H9 (cell line): ENCODE measurements at regions not wholly inside any gene's neighbourhood (a gene's known extent, or its start where the extent isn't known, plus 50 kb on each side); places are given as distances from the start of the nearest gene placed in this dataset.

Experiments
- DNase-seq: peaks from one replicate; pipeline ENCODE4 v3.0.0-alpha.2; 2017
- H2AFZ ChIP-seq: one replicate; pipeline ENCODE4 v1.6.1; 2013; ENCODE audit warnings: mild to moderate bottlenecking, low read length, control low read depth, moderate library complexity
- H2AK5ac ChIP-seq: 2 replicates; pipeline ENCODE4 v1.6.1; 2013; ENCODE audit warnings: low read length, control low read depth, mixed read lengths; ENCODE audit not compliant: insufficient read length
- H2BK120ac ChIP-seq: one replicate; pipeline ENCODE4 v1.6.1; 2013; ENCODE audit warnings: low read depth, mild to moderate bottlenecking, low read length, control low read depth, inconsistent platforms; ENCODE audit not compliant: poor library complexity, severe bottlenecking
- H2BK12ac ChIP-seq: 2 replicates; pipeline ENCODE4 v1.6.1; 2013; ENCODE audit warnings: low read length, control low read depth, mixed read lengths, low read depth; ENCODE audit not compliant: insufficient read length
- H2BK15ac ChIP-seq: 2 replicates; pipeline ENCODE4 v1.6.1; 2013; ENCODE audit warnings: low read depth, low read length, control low read depth
- H2BK20ac ChIP-seq: one replicate; pipeline ENCODE4 v1.6.1; 2013; ENCODE audit warnings: low read depth, mild to moderate bottlenecking, low read length, control low read depth, inconsistent platforms; ENCODE audit not compliant: poor library complexity, severe bottlenecking
- H2BK5ac ChIP-seq: 2 replicates; pipeline ENCODE4 v1.6.1; 2013; ENCODE audit warnings: low read length, control low read depth, mixed read lengths; ENCODE audit not compliant: insufficient read length
- H3K14ac ChIP-seq: 2 replicates; pipeline ENCODE4 v1.6.1; 2013; ENCODE audit warnings: low read length, control low read depth; ENCODE audit not compliant: insufficient read depth
- H3K18ac ChIP-seq: 2 replicates; pipeline ENCODE4 v1.6.1; 2013; ENCODE audit warnings: low read depth, mild to moderate bottlenecking, mixed read lengths, low read length, control low read depth; ENCODE audit not compliant: insufficient read length
- H3K23ac ChIP-seq: 2 replicates; pipeline ENCODE4 v1.6.1; 2013; ENCODE audit warnings: low read length, control low read depth, mixed read lengths, low read depth; ENCODE audit not compliant: insufficient read length
- H3K23me2 ChIP-seq: 2 replicates; pipeline ENCODE4 v1.6.1; 2013; ENCODE audit warnings: low read depth, mild to moderate bottlenecking, mixed read lengths, low read length, control low read depth; ENCODE audit not compliant: insufficient read length, poor library complexity, severe bottlenecking
- H3K27ac ChIP-seq: 2 replicates; pipeline ENCODE4 v1.5.1; 2013; ENCODE audit warnings: low read length, control low read depth, mixed read lengths, low read depth; ENCODE audit not compliant: insufficient read length
- H3K27me3 ChIP-seq: 2 replicates; pipeline ENCODE4 v1.6.1; 2013; ENCODE audit warnings: low read length, control low read depth, inconsistent platforms; ENCODE audit not compliant: insufficient read depth
- H3K4ac ChIP-seq: 2 replicates; pipeline ENCODE4 v1.6.1; 2013; ENCODE audit warnings: low read depth, mild to moderate bottlenecking, control low read depth, inconsistent platforms, low read length, moderate library complexity
- H3K4me1 ChIP-seq: 2 replicates; pipeline ENCODE4 v1.6.1; 2013; ENCODE audit warnings: low read length, control low read depth, inconsistent platforms; ENCODE audit not compliant: insufficient read depth
- H3K4me2 ChIP-seq: 2 replicates; pipeline ENCODE4 v1.6.1; 2013; ENCODE audit warnings: low read length, control low read depth, mixed read lengths; ENCODE audit not compliant: insufficient read length, insufficient read depth
- H3K56ac ChIP-seq: 2 replicates; pipeline ENCODE4 v1.6.1; 2013; ENCODE audit warnings: low read depth, mild to moderate bottlenecking, mixed read lengths, low read length, control low read depth; ENCODE audit not compliant: insufficient read length
- H3K79me1 ChIP-seq: 2 replicates; pipeline ENCODE4 v1.6.1; 2013; ENCODE audit warnings: low read depth, mild to moderate bottlenecking, moderate library complexity, low read length, control low read depth, inconsistent platforms; ENCODE audit not compliant: insufficient read depth, poor library complexity, severe bottlenecking
- H3K79me2 ChIP-seq: 2 replicates; pipeline ENCODE4 v1.6.1; 2013; ENCODE audit warnings: low read length, control low read depth, inconsistent platforms; ENCODE audit not compliant: insufficient read depth
- H3K9ac ChIP-seq: 2 replicates; pipeline ENCODE4 v1.6.1; 2013; ENCODE audit warnings: low read length, control low read depth, mixed read lengths; ENCODE audit not compliant: insufficient read length; ENCODE audit errors: extremely low read depth
- H3K9me3 ChIP-seq: one replicate; pipeline ENCODE4 v1.6.1; 2013; ENCODE audit warnings: low read depth, low read length, inconsistent platforms; ENCODE audit not compliant: control insufficient read depth
- H3T11ph ChIP-seq: one replicate; pipeline ENCODE4 v1.6.1; 2013; ENCODE audit warnings: mild to moderate bottlenecking, low read length, control low read depth, inconsistent platforms
- H4K20me1 ChIP-seq: one replicate; pipeline ENCODE4 v1.6.1; 2013; ENCODE audit not compliant: control insufficient read depth, insufficient read length, insufficient read depth
- H4K5ac ChIP-seq: 2 replicates; pipeline ENCODE4 v1.6.1; 2013; ENCODE audit warnings: low read depth, mild to moderate bottlenecking, mixed read lengths, low read length, control low read depth; ENCODE audit not compliant: insufficient read length
- H4K8ac ChIP-seq: replicated peaks from 2 replicates; pipeline ENCODE4 v1.6.1; 2013; ENCODE audit warnings: low read length, control low read depth, mixed read lengths, low read depth; ENCODE audit not compliant: insufficient read length
- H4K91ac ChIP-seq: 2 replicates; pipeline ENCODE4 v1.6.1; 2013; ENCODE audit warnings: low read depth, mild to moderate bottlenecking, moderate library complexity, mixed read lengths, low read length, control low read depth; ENCODE audit not compliant: insufficient read length
- H3K27ac Mint-ChIP-seq, 3 experiments: 2 replicates in 2 of 3; 3 replicates in 1 of 3; pipeline ENCODE4 v1.8.0; 2020 to 2021; ENCODE audit warnings: mixed read lengths in 3 of 3, mild to moderate bottlenecking in 1 of 3, moderate library complexity in 1 of 3
- H3K27me3 Mint-ChIP-seq: 2 replicates; pipeline ENCODE4 v1.8.0; 2021; ENCODE audit warnings: low read depth, mild to moderate bottlenecking, moderate library complexity, mixed read lengths
- H3K36me3 Mint-ChIP-seq, 3 experiments: 2 replicates in 2 of 3; 3 replicates in 1 of 3; pipeline ENCODE4 v1.8.0; 2020 to 2021; ENCODE audit warnings: low read depth in 3 of 3, mixed read lengths in 3 of 3; ENCODE audit not compliant: insufficient read depth in 1 of 3
- H3K4me1 Mint-ChIP-seq, 2 experiments: 2 replicates each; pipeline ENCODE4 v1.8.0; 2020; ENCODE audit warnings: mixed read lengths in 2 of 2
- H3K4me3 Mint-ChIP-seq, 2 experiments: 2 replicates in 1 of 2; 3 replicates in 1 of 2; pipeline ENCODE4 v1.8.0; 2020 to 2021; ENCODE audit warnings: mild to moderate bottlenecking in 2 of 2, mixed read lengths in 2 of 2, moderate library complexity in 1 of 2
- H3K9me3 Mint-ChIP-seq, 2 experiments: 2 replicates in 1 of 2; 3 replicates in 1 of 2; pipeline ENCODE4 v1.8.0; 2020; ENCODE audit warnings: mild to moderate bottlenecking in 2 of 2, mixed read lengths in 2 of 2, moderate library complexity in 1 of 2
- CTCF ChIP-seq: fragments of 200-600 bp; sonication (generic); conservative IDR thresholded peaks from 3 replicates; pipeline ENCODE4 v1.8.0; 2021; ENCODE audit warnings: antibody characterized with exemption, mild to moderate bottlenecking
- WGBS: extraction: QIAGEN DNeasy Blood & Tissue Kit; methylation state at CpG from one replicate; pipeline ENCODE4 v1.1.7; 2013; ENCODE audit warnings: missing lambda C conversion rate, low lambda C conversion rate, mixed read lengths; ENCODE audit not compliant: insufficient read length; ENCODE audit errors: extremely low coverage; 5-methylcytosine and 5-hydroxymethylcytosine counted together

- H3K4me1 Mint-ChIP-seq: peaks cover 18 to 28% of the 10 kb centered on the region in 2 experiments
Measured at GRCh38 chr11:104630352-104630751, 267.9 kb downstream of the CASP12 start.

More at GRCh38 chr11:104630352-104630751, 267.9 kb downstream of the CASP12 start:
- Histone ChIP-seq H3K79me2 (no peaks in the 10 kb centered on the region; the same call in 1 of the 2 replicates), H4K5ac (no peak overlapping the region), H2BK12ac (no peak overlapping the region), H4K20me1 (no peaks in the 10 kb centered on the region), H3K4ac (no peak overlapping the region), H3K23me2 (no peaks in the 10 kb centered on the region), H3T11ph (no peak overlapping the region), H2BK15ac (no peak overlapping the region), H2AFZ (no peak overlapping the region), H3K79me1 (no peaks in the 10 kb centered on the region), H3K23ac (no peak overlapping the region), H3K4me1 (no peaks in the 10 kb centered on the region), H3K14ac (no peak overlapping the region), H3K9me3 (no peaks in the 10 kb centered on the region), H2AK5ac (no peak overlapping the region), H2BK120ac (no peak overlapping the region), H3K27ac (no peak overlapping the region), H3K9ac (no peak overlapping the region), H2BK20ac (no peak overlapping the region), H3K27me3 (no peaks in the 10 kb centered on the region), H3K18ac (no peak overlapping the region), H2BK5ac (no peak overlapping the region), H4K91ac (no peak overlapping the region), H3K56ac (no peak overlapping the region), H4K8ac (no peak overlapping the region), H3K4me2 (no peak overlapping the region)
- no peaks in the 10 kb centered on the region for H3K27me3 Mint-ChIP-seq
- no CpG with 5 or more reads among the region's 2 CpGs for WGBS
- peak overlapping the region in 1 of 3 experiments; percentile 76; a peak in 1 of 7 replicates for H3K27ac Mint-ChIP-seq
- no peak for TF ChIP-seq CTCF
- H3K36me3 Mint-ChIP-seq: peaks cover 0 to 9% (median 7%) of the 10 kb centered on the region in 3 experiments; a peak in 5 of 7 replicates
- H3K4me3 Mint-ChIP-seq: no peak overlapping the region
- peaks cover 0 to 3% of the 10 kb centered on the region in 2 experiments; a peak in 1 of 5 replicates for H3K9me3 Mint-ChIP-seq
- DNase-seq: no peak
